ENCODE measurements at regions not wholly inside any gene's neighbourhood (a gene's known extent, or its start where the extent isn't known, plus 50 kb on each side); places are given as distances from the start of the nearest gene placed in this dataset.

DNA sequence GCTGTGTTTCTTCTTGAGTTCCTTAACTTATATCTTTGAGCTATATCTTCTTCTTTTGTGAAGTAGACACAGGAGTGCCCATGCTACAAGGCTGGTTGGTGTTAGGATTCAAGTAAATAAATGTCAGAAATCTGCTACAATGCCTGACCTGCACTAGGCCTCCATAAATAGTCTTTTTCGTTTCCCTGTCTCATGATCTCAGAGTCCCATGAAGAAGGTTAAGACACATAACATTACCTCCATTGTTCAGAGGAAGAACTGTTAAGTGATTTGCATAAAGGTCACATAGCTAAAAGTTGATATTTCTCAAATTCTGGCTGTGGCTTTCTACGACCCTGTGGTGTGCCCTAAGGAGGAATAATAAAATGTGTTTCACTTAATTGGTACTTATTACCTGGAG, 228.4 kb downstream of the KCNS3 start:
- no peak overlapping the region for H3K27ac Mint-ChIP-seq (ENCODE audit: unreplicated experiment)
- H3K27me3 Mint-ChIP-seq (ENCODE audit: low read depth): peaks cover 11% of the 10 kb centered on the region
- H3K36me3 Mint-ChIP-seq (ENCODE audit: low read depth): no peaks in the 10 kb centered on the region
- no peak for TF ChIP-seq CTCF (IDR thresholded peaks at IDR 0.05)
- H3K4me1 Mint-ChIP-seq (ENCODE audit: low read depth): no peaks in the 10 kb centered on the region
- DNase-seq (ENCODE audit: low spot score): no peak
- no peak overlapping the region for H3K4me3 Mint-ChIP-seq (ENCODE audit: unreplicated experiment)
- no peaks in the 10 kb centered on the region for H3K9me3 Mint-ChIP-seq (ENCODE audit: low read depth)

GRCh38 chr2:18105929-18106328, 227.5 kb downstream of the KCNS3 start:
- H3K4me1 Mint-ChIP-seq (ENCODE audit: low read depth): no peaks in the 10 kb centered on the region
- DNase-seq (ENCODE audit: low spot score): no peak
- no peaks in the 10 kb centered on the region for H3K36me3 Mint-ChIP-seq (ENCODE audit: low read depth)
- H3K27me3 Mint-ChIP-seq (ENCODE audit: low read depth): peaks cover 11% of the 10 kb centered on the region
- no peak overlapping the region for H3K4me3 Mint-ChIP-seq (ENCODE audit: unreplicated experiment)
- no peak for TF ChIP-seq CTCF (IDR thresholded peaks at IDR 0.05)
- no peaks in the 10 kb centered on the region for H3K9me3 Mint-ChIP-seq (ENCODE audit: low read depth)
- no peak overlapping the region for H3K27ac Mint-ChIP-seq (ENCODE audit: unreplicated experiment)

- Mint-ChIP-seq H3K27ac (ENCODE audit: unreplicated experiment) (no peak overlapping the region), H3K27me3 (ENCODE audit: low read depth) (peaks cover 7% of the 10 kb centered on the region), H3K4me1 (ENCODE audit: low read depth) (no peaks in the 10 kb centered on the region), H3K9me3 (ENCODE audit: low read depth) (no peaks in the 10 kb centered on the region), H3K36me3 (ENCODE audit: low read depth) (no peaks in the 10 kb centered on the region), H3K4me3 (ENCODE audit: unreplicated experiment) (no peak overlapping the region)
- TF ChIP-seq CTCF (IDR thresholded peaks at IDR 0.05): no peak
- DNase-seq (ENCODE audit: low spot score): no peak
Observed at GRCh38 chr2:18104595-18105224, 226.2 kb downstream of the KCNS3 start.

DNA sequence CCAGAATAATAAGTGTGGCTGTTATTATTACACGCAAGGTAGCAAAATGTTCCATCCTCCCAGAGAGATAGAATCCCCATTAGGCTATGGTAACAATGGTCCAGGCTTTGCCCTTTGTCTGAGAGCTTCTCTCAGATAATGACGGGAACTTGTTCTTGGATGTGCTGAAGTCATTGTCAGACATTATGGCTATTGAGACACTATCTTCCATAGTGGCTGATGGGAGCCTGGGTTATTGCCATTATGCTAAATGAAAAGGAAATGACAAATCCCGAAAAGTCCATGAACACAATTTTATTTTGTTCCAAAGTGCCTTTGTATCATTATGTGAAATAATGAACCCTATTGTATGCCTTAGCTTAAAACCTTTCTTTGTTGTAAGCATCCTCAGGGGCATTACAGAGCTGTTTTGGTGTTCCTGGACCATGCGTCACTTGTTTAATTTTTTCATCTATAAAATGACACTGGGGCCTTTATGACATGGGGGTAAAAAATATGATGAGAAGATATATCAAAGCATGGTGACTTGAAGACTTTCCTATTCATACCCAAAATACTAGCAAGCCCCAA, 218.5 kb downstream of the KCNS3 start:
- Mint-ChIP-seq H3K9me3 (ENCODE audit: low read depth) (no peaks in the 10 kb centered on the region), H3K4me3 (ENCODE audit: unreplicated experiment) (no peak overlapping the region), H3K27me3 (ENCODE audit: low read depth) (peaks cover 3% of the 10 kb centered on the region), H3K36me3 (ENCODE audit: low read depth) (no peaks in the 10 kb centered on the region), H3K4me1 (ENCODE audit: low read depth) (no peaks in the 10 kb centered on the region), H3K27ac (ENCODE audit: unreplicated experiment) (no peak overlapping the region)
- no peak for DNase-seq (ENCODE audit: low spot score)
- no peak for TF ChIP-seq CTCF (IDR thresholded peaks at IDR 0.05)

- no peak for TF ChIP-seq CTCF (IDR thresholded peaks at IDR 0.05)
- Mint-ChIP-seq H3K27me3 (ENCODE audit: low read depth) (peaks cover 6% of the 10 kb centered on the region), H3K4me1 (ENCODE audit: low read depth) (no peaks in the 10 kb centered on the region), H3K27ac (ENCODE audit: unreplicated experiment) (no peak overlapping the region), H3K4me3 (ENCODE audit: unreplicated experiment) (no peak overlapping the region), H3K36me3 (ENCODE audit: low read depth) (no peaks in the 10 kb centered on the region), H3K9me3 (ENCODE audit: low read depth) (no peaks in the 10 kb centered on the region)
- no peak for DNase-seq (ENCODE audit: low spot score)
Observed at GRCh38 chr2:18094277-18094676, 215.8 kb downstream of the KCNS3 start.

All from chondrocyte (in vitro differentiated cells).